BLaER1 treated with 17β-estradiol and CSF1 and Interleukin-3, amounts not matched to agents 10 nM and 100 nM (cell line): ENCODE measurements at regions not wholly inside any gene's neighbourhood (a gene's known extent, or its start where the extent isn't known, plus 50 kb on each side); places are given as distances from the start of the nearest gene placed in this dataset.

Source experiments
- H3K27ac ChIP-seq, 11 experiments: shearing (Covaris generic); formaldehyde crosslinking; 2 replicates each; pipeline ENCODE4 v1.8.1; 2022
- H3K27me3 ChIP-seq, 11 experiments: shearing (Covaris generic); formaldehyde crosslinking; 2 replicates each; pipeline ENCODE4 v1.8.1; 2022
- H3K36me3 ChIP-seq, 11 experiments: shearing (Covaris generic); formaldehyde crosslinking; 2 replicates each; pipeline ENCODE4 v1.8.1; 2022
- H3K4me1 ChIP-seq, 10 experiments: shearing (Covaris generic); formaldehyde crosslinking; 2 replicates each; pipeline ENCODE4 v1.8.1; 2022
- H3K4me2 ChIP-seq, 11 experiments: shearing (Covaris generic); formaldehyde crosslinking; 2 replicates each; pipeline ENCODE4 v1.8.1; 2022
- H3K4me3 ChIP-seq, 10 experiments: shearing (Covaris generic); formaldehyde crosslinking; 2 replicates each; pipeline ENCODE4 v1.8.1; 2022
- H3K9ac ChIP-seq, 11 experiments: shearing (Covaris generic); formaldehyde crosslinking; 2 replicates each; pipeline ENCODE4 v1.8.1; 2022
- H3K9me3 ChIP-seq, 11 experiments: shearing (Covaris generic); formaldehyde crosslinking; replicated peaks in 1 of 11; 2 replicates each; pipeline ENCODE4 v1.8.1; 2022
- H4K20me1 ChIP-seq, 11 experiments: shearing (Covaris generic); formaldehyde crosslinking; 2 replicates each; pipeline ENCODE4 v1.8.1; 2022
- Cebpa-rat ChIP-seq, 11 experiments: shearing (Covaris generic); IDR thresholded peaks; 2 replicates each; pipeline ENCODE4 v1.8.1; 2022

GRCh38 chr6:140253096-140253495 lies 878.6 kb upstream of the CITED2 start:
- Histone ChIP-seq H3K4me3 (no peak overlapping the region), H3K4me2 (no peak overlapping the region), H3K9me3 (no peaks in the 10 kb centered on the region), H4K20me1 (no peaks in the 10 kb centered on the region), H3K27me3 (no peaks in the 10 kb centered on the region), H3K36me3 (no peaks in the 10 kb centered on the region), H3K4me1 (no peaks in the 10 kb centered on the region), H3K27ac (no peak overlapping the region), H3K9ac (no peak overlapping the region)
- TF ChIP-seq Cebpa-rat (IDR thresholded peaks at IDR 0.05) = no peak

GRCh38 chr6:140252099-140252498 lies 877.7 kb upstream of the CITED2 start:
- no peaks in the 10 kb centered on the region for H3K9me3 ChIP-seq
- no peak for TF ChIP-seq Cebpa-rat (IDR thresholded peaks at IDR 0.05)

GRCh38 chr6:140245296-140246040 lies 871.0 kb upstream of the CITED2 start:
- no peaks in the 10 kb centered on the region for H3K27me3 ChIP-seq
- H3K4me1 ChIP-seq = no peaks in the 10 kb centered on the region
- no peak overlapping the region for H3K4me2 ChIP-seq
- H3K9me3 ChIP-seq = no peaks in the 10 kb centered on the region
- H3K9ac ChIP-seq = no peak overlapping the region
- no peak overlapping the region for H3K4me3 ChIP-seq
- H3K36me3 ChIP-seq = no peaks in the 10 kb centered on the region
- no peaks in the 10 kb centered on the region for H4K20me1 ChIP-seq
- no peak overlapping the region for H3K27ac ChIP-seq
- no peak for TF ChIP-seq Cebpa-rat (IDR thresholded peaks at IDR 0.05)

More at GRCh38 chr6:140252099-140252498, 877.7 kb upstream of the CITED2 start:
- Histone ChIP-seq H3K4me2 (no peak overlapping the region), H3K9ac (no peak overlapping the region), H3K27me3 (no peaks in the 10 kb centered on the region), H3K27ac (no peak overlapping the region), H4K20me1 (no peaks in the 10 kb centered on the region), H3K36me3 (no peaks in the 10 kb centered on the region), H3K4me3 (no peak overlapping the region), H3K4me1 (no peaks in the 10 kb centered on the region)

GRCh38 chr6:140237251-140237650 lies 862.8 kb upstream of the CITED2 start:
- H3K4me3 ChIP-seq = no peak overlapping the region

GRCh38 chr6:140236732-140237131 lies 862.3 kb upstream of the CITED2 start:
- Histone ChIP-seq H3K9me3 (peaks cover 0 to 11% (median 5%) of the 10 kb centered on the region in 11 experiments; a peak in 9 of 22 replicates), H3K36me3 (no peaks in the 10 kb centered on the region), H3K27me3 (no peaks in the 10 kb centered on the region), H3K27ac (no peak overlapping the region), H3K9ac (no peak overlapping the region), H3K4me1 (no peaks in the 10 kb centered on the region), H4K20me1 (no peaks in the 10 kb centered on the region), H3K4me3 (no peak overlapping the region), H3K4me2 (no peak overlapping the region)
- no peak for TF ChIP-seq Cebpa-rat (IDR thresholded peaks at IDR 0.05)

More at GRCh38 chr6:140237251-140237650, 862.8 kb upstream of the CITED2 start:
- peaks cover 0 to 11% (median under 1%) of the 10 kb centered on the region in 11 experiments; a peak in 9 of 22 replicates for H3K9me3 ChIP-seq
- TF ChIP-seq Cebpa-rat (IDR thresholded peaks at IDR 0.05) = no peak
- no peak overlapping the region for H3K9ac ChIP-seq
- H3K36me3 ChIP-seq = no peaks in the 10 kb centered on the region
- no peaks in the 10 kb centered on the region for H4K20me1 ChIP-seq
- no peak overlapping the region for H3K4me2 ChIP-seq
- H3K27me3 ChIP-seq = no peaks in the 10 kb centered on the region
- no peaks in the 10 kb centered on the region for H3K4me1 ChIP-seq
- H3K27ac ChIP-seq = no peak overlapping the region

GRCh38 chr6:140230282-140230681 lies 855.8 kb upstream of the CITED2 start:
- H3K27me3 ChIP-seq = no peaks in the 10 kb centered on the region
- no peak for TF ChIP-seq Cebpa-rat (IDR thresholded peaks at IDR 0.05)
- H3K9ac ChIP-seq = no peak overlapping the region
- no peak overlapping the region for H3K4me2 ChIP-seq
- no peaks in the 10 kb centered on the region for H3K4me1 ChIP-seq
- peaks cover 0 to 23% (median 12%) of the 10 kb centered on the region in 11 experiments; a peak in 11 of 22 replicates for H3K9me3 ChIP-seq
- no peaks in the 10 kb centered on the region for H4K20me1 ChIP-seq
- no peaks in the 10 kb centered on the region for H3K36me3 ChIP-seq
- H3K27ac ChIP-seq = no peak overlapping the region
- no peak overlapping the region for H3K4me3 ChIP-seq

- TF ChIP-seq Cebpa-rat (IDR thresholded peaks at IDR 0.05) = no peak
- Histone ChIP-seq H3K27ac (no peak overlapping the region), H3K27me3 (no peaks in the 10 kb centered on the region), H3K9ac (no peak overlapping the region), H3K4me1 (no peaks in the 10 kb centered on the region), H3K9me3 (peaks cover 0 to 19% (median 12%) of the 10 kb centered on the region in 11 experiments; a peak in 8 of 22 replicates), H3K4me3 (no peak overlapping the region), H4K20me1 (no peaks in the 10 kb centered on the region), H3K36me3 (no peaks in the 10 kb centered on the region), H3K4me2 (no peak overlapping the region)
These were observed 854.0 kb upstream of the CITED2 start for GRCh38 chr6:140228491-140228890.

- no peaks in the 10 kb centered on the region for H3K36me3 ChIP-seq
- H3K9ac ChIP-seq = no peak overlapping the region
- no peak overlapping the region for H3K4me2 ChIP-seq
- no peak overlapping the region for H3K27ac ChIP-seq
- H4K20me1 ChIP-seq = no peaks in the 10 kb centered on the region
- H3K9me3 ChIP-seq = peaks cover 0 to 15% (median 9%) of the 10 kb centered on the region in 11 experiments; a peak in 6 of 22 replicates
- no peak overlapping the region for H3K4me3 ChIP-seq
- H3K27me3 ChIP-seq = no peaks in the 10 kb centered on the region
- no peak for TF ChIP-seq Cebpa-rat (IDR thresholded peaks at IDR 0.05)
- no peaks in the 10 kb centered on the region for H3K4me1 ChIP-seq
These were observed 852.2 kb upstream of the CITED2 start for GRCh38 chr6:140226637-140227036.

- peaks cover 0 to 11% (median 6%) of the 10 kb centered on the region in 11 experiments; a peak in 5 of 22 replicates for H3K9me3 ChIP-seq
- no peak overlapping the region for H3K27ac ChIP-seq
These were observed 851.4 kb upstream of the CITED2 start for GRCh38 chr6:140225701-140226436.

More at GRCh38 chr6:140225701-140226436, 851.4 kb upstream of the CITED2 start:
- H3K4me1 ChIP-seq = no peaks in the 10 kb centered on the region
- H3K4me2 ChIP-seq = no peak overlapping the region
- H3K4me3 ChIP-seq = no peak overlapping the region
- no peak overlapping the region for H3K9ac ChIP-seq
- TF ChIP-seq Cebpa-rat (IDR thresholded peaks at IDR 0.05) = no peak
- no peaks in the 10 kb centered on the region for H3K36me3 ChIP-seq
- no peaks in the 10 kb centered on the region for H3K27me3 ChIP-seq
- H4K20me1 ChIP-seq = no peaks in the 10 kb centered on the region
